Panc1 (cell line): ENCODE measurements at regions not wholly inside any gene's neighbourhood (a gene's known extent, or its start where the extent isn't known, plus 50 kb on each side); places are given as distances from the start of the nearest gene placed in this dataset.

Experiments
- ATAC-seq: fragments of 200-7000 bp; cut with Tn5 transposase; 2 replicates; pipeline ENCODE4 v1.9.1; 2020; ENCODE audit warnings: mild to moderate bottlenecking, moderate library complexity
- BruUV-seq: library from RNA; stranded (reverse); fragments of 400-500 nt; replicated peaks from 2 replicates; lab custom pipeline; 2021; lab: Mats Ljungman, UMichigan
- CTCF ChIA-PET: fragments of 300-600 bp; sonication (Branson Sonifier 250); formaldehyde crosslinking; loops from one replicate; lab custom pipeline; 2022; ENCODE audit warnings: antibody characterized with exemption; lab: Charles Lee
- POLR2A ChIA-PET: fragments of 300-600 bp; sonication (Branson Sonifier 250); formaldehyde crosslinking; loops from one replicate; lab custom pipeline; 2022; ENCODE audit warnings: antibody characterized with exemption; lab: Charles Lee
- DNase-seq: peaks from one replicate; pipeline ENCODE4 v3.0.0-alpha.2; 2010; ENCODE audit warnings: low read depth, low spot score
- H3K27ac ChIP-seq: 2 replicates; pipeline ENCODE4 v1.5.1; 2011; ENCODE audit warnings: mild to moderate bottlenecking, low read length, inconsistent platforms
- H3K27me3 ChIP-seq: fragments of 200-500 bp; sonication (Bioruptor generic); 2 replicates; pipeline ENCODE4 v1.6.0; 2014; ENCODE audit warnings: low read length, inconsistent platforms; ENCODE audit not compliant: control insufficient read depth, insufficient read depth
- H3K36me3 ChIP-seq: fragments of 200-500 bp; sonication (Bioruptor generic); 2 replicates; pipeline ENCODE4 v1.5.1; 2014; ENCODE audit warnings: inconsistent platforms, mild to moderate bottlenecking, low read length, moderate library complexity; ENCODE audit not compliant: control insufficient read depth, insufficient read depth
- H3K4me1 ChIP-seq: 2 replicates; pipeline ENCODE4 v1.5.1; 2011; ENCODE audit warnings: inconsistent platforms, mild to moderate bottlenecking, low read length, moderate library complexity; ENCODE audit not compliant: control insufficient read depth, insufficient read depth
- H3K4me3 ChIP-seq, 2 experiments: 2 replicates each; pipeline ENCODE4 v1.5.1; 2011 to 2012; ENCODE audit warnings: low read depth in 2 of 2, low read length in 2 of 2, mild to moderate bottlenecking in 2 of 2, inconsistent platforms in 1 of 2, moderate library complexity in 1 of 2
- H3K9me3 ChIP-seq: fragments of 200-500 bp; sonication (Bioruptor generic); 2 replicates; pipeline ENCODE4 v1.5.1; 2014; ENCODE audit warnings: low read depth, mild to moderate bottlenecking, inconsistent platforms, low read length, moderate library complexity; ENCODE audit not compliant: control insufficient read depth, insufficient read depth
- POLR2AphosphoS5 ChIP-seq: IDR thresholded peaks from 2 replicates; pipeline ENCODE4 v1.6.1; 2012; ENCODE audit warnings: mild to moderate bottlenecking, low read depth, low read length, moderate library complexity
- SIN3A ChIP-seq: IDR thresholded peaks from 2 replicates; pipeline ENCODE4 v1.6.1; 2012; ENCODE audit warnings: low read depth, mild to moderate bottlenecking, low read length, moderate library complexity, borderline replicate concordance; ENCODE audit not compliant: insufficient read depth
- TCF7L2 ChIP-seq: IDR thresholded peaks from 2 replicates; pipeline ENCODE4 v1.6.1; 2011; ENCODE audit warnings: mild to moderate bottlenecking, low read depth, low read length, inconsistent platforms
- in situ Hi-C: cut with HindIII; loops from 2 replicates; pipeline ENCODE4 v1.10.0; 2016; ENCODE audit warnings: low sequenced_read_pairs, low pct_unique_long_range_greater_than_20kb
- intact Hi-C: fragments of 100-400 bp; cut with micrococcal nuclease; formaldehyde crosslinking; loops from one replicate; pipeline ENCODE4 v1.10.0; 2022; ENCODE audit not compliant: unreplicated experiment
- TF ChIP-seq, protein P1 (sequence below): fragments of 450-650 bp; IDR thresholded peaks from 2 replicates; pipeline ENCODE4 v1.5.1; 2017; ENCODE audit warnings: mild to moderate bottlenecking
- TF ChIP-seq, protein P2 (sequence below), 2 experiments: IDR thresholded peaks; 2 replicates each; pipeline ENCODE4 v1.6.1; 2011 to 2012; ENCODE audit warnings: low read depth in 2 of 2, control low read depth in 1 of 2, low read length in 1 of 2, mild to moderate bottlenecking in 1 of 2, moderate library complexity in 1 of 2; ENCODE audit not compliant: insufficient read depth in 1 of 2

DNA sequence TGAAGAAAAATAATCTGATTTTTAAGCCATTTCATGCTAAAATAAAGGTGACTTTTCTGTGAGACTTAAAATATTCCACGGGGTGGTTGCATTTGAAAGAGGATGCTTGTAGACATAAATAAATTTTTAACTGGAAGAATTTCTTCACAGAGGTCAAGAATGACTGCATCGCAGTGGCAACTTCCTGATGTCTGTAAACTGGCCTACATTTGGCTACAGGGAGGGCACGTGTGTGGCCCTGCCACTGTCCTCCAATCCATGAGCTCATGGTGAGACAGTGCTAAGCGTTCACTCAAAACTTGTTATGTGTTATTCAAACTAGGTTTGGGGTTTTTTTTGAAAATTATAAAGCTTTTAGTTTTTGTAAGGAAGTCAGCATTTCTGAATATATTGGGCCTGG is 1089.3 kb downstream of the EFNB2 start:
- in situ Hi-C loops = no loop called here
- POLR2A ChIA-PET = no interaction called here
- Histone ChIP-seq H3K9me3 (no peaks in the 10 kb centered on the region), H3K36me3 (no peaks in the 10 kb centered on the region), H3K27ac (no peak overlapping the region), H3K27me3 (no peaks in the 10 kb centered on the region), H3K4me3 (no peak overlapping the region), H3K4me1 (no peaks in the 10 kb centered on the region)
- TF ChIP-seq SIN3A = no peak
- no peak for TF ChIP-seq POLR2AphosphoS5
- TF ChIP-seq, protein P1, sequence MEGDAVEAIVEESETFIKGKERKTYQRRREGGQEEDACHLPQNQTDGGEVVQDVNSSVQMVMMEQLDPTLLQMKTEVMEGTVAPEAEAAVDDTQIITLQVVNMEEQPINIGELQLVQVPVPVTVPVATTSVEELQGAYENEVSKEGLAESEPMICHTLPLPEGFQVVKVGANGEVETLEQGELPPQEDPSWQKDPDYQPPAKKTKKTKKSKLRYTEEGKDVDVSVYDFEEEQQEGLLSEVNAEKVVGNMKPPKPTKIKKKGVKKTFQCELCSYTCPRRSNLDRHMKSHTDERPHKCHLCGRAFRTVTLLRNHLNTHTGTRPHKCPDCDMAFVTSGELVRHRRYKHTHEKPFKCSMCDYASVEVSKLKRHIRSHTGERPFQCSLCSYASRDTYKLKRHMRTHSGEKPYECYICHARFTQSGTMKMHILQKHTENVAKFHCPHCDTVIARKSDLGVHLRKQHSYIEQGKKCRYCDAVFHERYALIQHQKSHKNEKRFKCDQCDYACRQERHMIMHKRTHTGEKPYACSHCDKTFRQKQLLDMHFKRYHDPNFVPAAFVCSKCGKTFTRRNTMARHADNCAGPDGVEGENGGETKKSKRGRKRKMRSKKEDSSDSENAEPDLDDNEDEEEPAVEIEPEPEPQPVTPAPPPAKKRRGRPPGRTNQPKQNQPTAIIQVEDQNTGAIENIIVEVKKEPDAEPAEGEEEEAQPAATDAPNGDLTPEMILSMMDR = no peak
- TF ChIP-seq, protein P2, sequence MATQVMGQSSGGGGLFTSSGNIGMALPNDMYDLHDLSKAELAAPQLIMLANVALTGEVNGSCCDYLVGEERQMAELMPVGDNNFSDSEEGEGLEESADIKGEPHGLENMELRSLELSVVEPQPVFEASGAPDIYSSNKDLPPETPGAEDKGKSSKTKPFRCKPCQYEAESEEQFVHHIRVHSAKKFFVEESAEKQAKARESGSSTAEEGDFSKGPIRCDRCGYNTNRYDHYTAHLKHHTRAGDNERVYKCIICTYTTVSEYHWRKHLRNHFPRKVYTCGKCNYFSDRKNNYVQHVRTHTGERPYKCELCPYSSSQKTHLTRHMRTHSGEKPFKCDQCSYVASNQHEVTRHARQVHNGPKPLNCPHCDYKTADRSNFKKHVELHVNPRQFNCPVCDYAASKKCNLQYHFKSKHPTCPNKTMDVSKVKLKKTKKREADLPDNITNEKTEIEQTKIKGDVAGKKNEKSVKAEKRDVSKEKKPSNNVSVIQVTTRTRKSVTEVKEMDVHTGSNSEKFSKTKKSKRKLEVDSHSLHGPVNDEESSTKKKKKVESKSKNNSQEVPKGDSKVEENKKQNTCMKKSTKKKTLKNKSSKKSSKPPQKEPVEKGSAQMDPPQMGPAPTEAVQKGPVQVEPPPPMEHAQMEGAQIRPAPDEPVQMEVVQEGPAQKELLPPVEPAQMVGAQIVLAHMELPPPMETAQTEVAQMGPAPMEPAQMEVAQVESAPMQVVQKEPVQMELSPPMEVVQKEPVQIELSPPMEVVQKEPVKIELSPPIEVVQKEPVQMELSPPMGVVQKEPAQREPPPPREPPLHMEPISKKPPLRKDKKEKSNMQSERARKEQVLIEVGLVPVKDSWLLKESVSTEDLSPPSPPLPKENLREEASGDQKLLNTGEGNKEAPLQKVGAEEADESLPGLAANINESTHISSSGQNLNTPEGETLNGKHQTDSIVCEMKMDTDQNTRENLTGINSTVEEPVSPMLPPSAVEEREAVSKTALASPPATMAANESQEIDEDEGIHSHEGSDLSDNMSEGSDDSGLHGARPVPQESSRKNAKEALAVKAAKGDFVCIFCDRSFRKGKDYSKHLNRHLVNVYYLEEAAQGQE (IDR thresholded peaks at IDR 0.05; ENCODE audit: insufficient read depth in 1 of 2, low read depth in 2 of 2, low read length in 1 of 2) = no peak
- TF ChIP-seq TCF7L2 = no peak
- intact Hi-C loops = no loop called here
- CTCF ChIA-PET = no interaction called here
- BruUV-seq = no TSS peak
- DNase-seq (no peak), ATAC-seq (no peak)

DNA sequence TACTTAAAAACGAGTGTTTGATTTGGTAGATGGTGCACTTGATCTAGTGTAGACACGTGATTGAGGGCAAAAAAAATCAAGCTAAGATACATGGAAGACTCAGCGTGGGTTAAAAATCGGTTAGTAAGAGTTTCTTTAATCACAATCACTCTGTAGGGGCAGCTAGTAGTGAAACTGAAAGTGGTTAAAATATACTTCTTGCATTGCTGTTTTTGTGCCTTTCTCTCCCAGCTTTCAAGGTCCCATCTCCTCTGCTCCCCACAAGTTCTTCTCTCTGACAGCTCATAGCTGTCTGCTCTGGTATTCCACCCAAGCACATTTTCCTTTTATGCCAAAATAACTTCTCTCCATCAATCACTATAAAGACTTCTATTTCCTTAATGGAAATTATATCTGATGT is 1089.7 kb downstream of the EFNB2 start:
- Histone ChIP-seq H3K27me3 (no peaks in the 10 kb centered on the region), H3K27ac (no peak overlapping the region), H3K4me1 (no peaks in the 10 kb centered on the region), H3K4me3 (no peak overlapping the region), H3K9me3 (no peaks in the 10 kb centered on the region), H3K36me3 (no peaks in the 10 kb centered on the region)
- CTCF ChIA-PET = no interaction called here
- POLR2A ChIA-PET = no interaction called here
- intact Hi-C loops = no loop called here
- DNase-seq = no peak
- in situ Hi-C loops = no loop called here
- TF ChIP-seq POLR2AphosphoS5 (no peak), TCF7L2 (no peak), SIN3A (no peak)
- TF ChIP-seq, protein P2 (IDR thresholded peaks at IDR 0.05; ENCODE audit: insufficient read depth in 1 of 2, low read depth in 2 of 2, low read length in 1 of 2) = no peak
- TF ChIP-seq, protein P1 = no peak
- ATAC-seq = no peak
- no TSS peak for BruUV-seq
